ENCODE measurements at regions not wholly inside any gene's neighbourhood (a gene's known extent, or its start where the extent isn't known, plus 50 kb on each side); places are given as distances from the start of the nearest gene placed in this dataset.

DNA sequence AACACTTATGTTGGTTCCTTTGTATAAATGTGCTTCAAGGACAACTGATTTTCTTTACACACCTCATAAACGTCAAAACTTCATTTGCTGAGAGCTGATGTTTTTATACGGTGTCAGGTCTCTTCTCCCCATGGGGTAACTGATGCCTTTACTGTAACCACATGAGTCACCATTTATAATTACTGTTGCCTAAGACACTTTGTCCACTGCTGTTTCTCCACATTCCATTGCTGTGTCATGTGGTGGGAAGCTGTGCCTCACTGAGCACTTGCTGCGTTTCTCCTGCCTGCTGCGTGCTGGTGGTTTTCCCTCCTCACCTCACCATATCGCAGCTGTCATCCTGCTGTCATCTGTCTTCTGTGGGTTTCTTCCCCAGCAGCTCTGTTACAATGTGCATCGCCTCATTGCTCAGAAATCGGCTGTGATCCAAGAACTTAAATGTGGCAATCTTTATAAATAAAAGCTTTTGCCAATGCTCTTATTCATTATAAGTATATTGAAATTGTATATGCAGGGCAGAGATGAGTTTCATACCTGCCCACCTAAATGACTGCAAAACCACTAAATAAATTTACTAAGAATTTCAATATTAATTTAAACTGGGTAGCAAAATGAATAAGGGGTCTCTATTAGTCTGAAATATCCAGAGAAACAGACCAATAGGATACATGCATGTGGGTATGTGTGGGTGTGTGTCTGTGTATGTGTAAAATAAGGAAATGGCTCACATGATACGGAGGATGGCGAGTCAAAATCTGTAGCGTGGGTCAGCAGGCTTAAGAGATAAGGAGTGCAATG lies 547.0 kb upstream of the SLITRK5 start:
- TF ChIP-seq MYC (IDR thresholded peaks at IDR 0.05; ENCODE audit: low read depth, low read length) (no peak), EZH2 (IDR thresholded peaks at IDR 0.05; ENCODE audit: borderline replicate concordance, low read depth, low read length, severe bottlenecking) (no peak), MAX (IDR thresholded peaks at IDR 0.05; ENCODE audit: insufficient read depth, insufficient read length) (no peak), POLR2A (IDR thresholded peaks at IDR 0.05; ENCODE audit: low read depth, low read length) (no peak), CTCF (IDR thresholded peaks at IDR 0.05; ENCODE audit: extremely low read depth in 1 of 2, insufficient read depth in 1 of 2, low read depth in 1 of 2, low read length in 2 of 2) (no peak), JUN (IDR thresholded peaks at IDR 0.05; ENCODE audit: borderline replicate concordance, insufficient read depth, insufficient read length, low read depth) (no peak)
